ENCODE measurements at regions not wholly inside any gene's neighbourhood (a gene's known extent, or its start where the extent isn't known, plus 50 kb on each side); places are given as distances from the start of the nearest gene placed in this dataset.

DNA sequence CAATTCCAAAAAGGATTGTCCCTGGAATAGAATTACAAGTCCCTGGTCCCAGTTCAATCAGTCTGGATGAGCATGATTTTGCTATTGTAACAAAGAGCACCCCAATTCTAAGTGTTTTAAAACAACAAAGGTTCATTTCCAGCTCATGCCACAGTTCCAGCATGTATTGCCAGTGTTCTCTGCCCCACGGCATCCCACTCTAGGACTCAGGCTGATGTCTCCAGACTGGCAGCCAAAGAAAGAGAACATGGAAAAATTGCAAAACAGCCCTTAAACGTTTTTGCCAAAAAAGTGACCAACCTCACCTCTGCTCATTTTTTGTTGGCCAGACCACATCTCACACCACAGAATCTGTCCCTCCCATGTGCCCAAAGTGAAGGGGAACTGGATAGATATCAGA is 116.0 kb upstream of the PLXNC1 start:
- Histone ChIP-seq H3K4me1 (ENCODE audit: control insufficient read depth, insufficient read depth, low read length) (peaks cover 3% of the 10 kb centered on the region), H3K9ac (ENCODE audit: low read length) (no peak overlapping the region), H3K9me3 (ENCODE audit: control insufficient read depth, low read length) (peaks cover 16% of the 10 kb centered on the region), H3K4me3 (ENCODE audit: low read length) (no peak overlapping the region), H3K27me3 (replicated peaks; ENCODE audit: control insufficient read depth, insufficient read depth, low read length) (peaks cover 18% of the 10 kb centered on the region), H3K36me3 (ENCODE audit: control insufficient read depth, insufficient read depth, low read length, severe bottlenecking) (no peaks in the 10 kb centered on the region)
- no peak for DNase-seq (ENCODE audit: low read depth)

DNA sequence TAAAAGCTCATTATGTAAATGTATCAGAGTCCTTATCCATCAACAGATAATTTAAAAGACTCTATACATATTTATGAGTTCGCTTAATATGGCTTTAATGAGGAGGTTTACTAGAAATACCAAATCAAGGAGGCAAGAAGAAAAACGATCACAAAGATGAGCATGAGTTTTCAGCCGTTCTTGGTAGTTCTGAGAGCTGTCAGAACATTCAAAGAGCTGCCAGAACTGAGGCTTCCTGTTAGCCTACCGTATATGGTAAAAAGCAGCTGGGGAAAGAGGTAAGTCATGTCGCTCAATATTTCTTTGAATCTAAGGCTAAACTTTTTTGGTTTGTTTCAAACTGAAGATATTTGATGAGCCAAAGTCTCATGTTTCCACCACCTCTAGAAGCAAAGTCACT is 115.3 kb upstream of the PLXNC1 start:
- H3K9me3 ChIP-seq (ENCODE audit: control insufficient read depth, low read length): peaks cover 10% of the 10 kb centered on the region
- H3K27me3 ChIP-seq (replicated peaks; ENCODE audit: control insufficient read depth, insufficient read depth, low read length): peaks cover 17% of the 10 kb centered on the region
- no peak for DNase-seq (ENCODE audit: low read depth)
- H3K36me3 ChIP-seq (ENCODE audit: control insufficient read depth, insufficient read depth, low read length, severe bottlenecking): no peaks in the 10 kb centered on the region
- peaks cover 3% of the 10 kb centered on the region for H3K4me1 ChIP-seq (ENCODE audit: control insufficient read depth, insufficient read depth, low read length)
- H3K4me3 ChIP-seq (ENCODE audit: low read length): no peak overlapping the region
- H3K9ac ChIP-seq (ENCODE audit: low read length): no peak overlapping the region

DNA sequence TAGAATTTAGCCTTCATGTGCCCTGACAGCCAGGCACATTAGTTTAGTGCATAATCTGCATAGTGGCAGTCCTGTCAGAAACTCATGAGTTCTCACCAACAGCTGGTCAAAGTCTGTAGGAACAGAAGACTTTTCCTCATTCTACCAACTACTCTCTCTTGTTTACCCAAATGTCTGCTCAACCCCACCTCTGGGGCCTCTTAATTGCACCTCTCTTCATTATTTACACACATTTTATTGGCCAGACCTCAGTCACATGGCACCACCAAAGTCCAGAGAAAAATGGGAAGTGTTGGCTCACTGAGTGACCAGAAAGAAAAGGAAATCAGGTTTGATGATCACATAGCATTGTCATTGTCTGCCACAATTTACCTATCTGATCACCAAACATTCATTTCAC is 114.6 kb upstream of the PLXNC1 start:
- Histone ChIP-seq H3K4me3 (ENCODE audit: low read length) (no peak overlapping the region), H3K36me3 (ENCODE audit: control insufficient read depth, insufficient read depth, low read length, severe bottlenecking) (no peaks in the 10 kb centered on the region), H3K27me3 (replicated peaks; ENCODE audit: control insufficient read depth, insufficient read depth, low read length) (peaks cover 10% of the 10 kb centered on the region), H3K4me1 (ENCODE audit: control insufficient read depth, insufficient read depth, low read length) (peaks cover 3% of the 10 kb centered on the region), H3K9me3 (ENCODE audit: control insufficient read depth, low read length) (peaks cover 10% of the 10 kb centered on the region), H3K9ac (ENCODE audit: low read length) (no peak overlapping the region)
- DNase-seq (ENCODE audit: low read depth): no peak

DNA sequence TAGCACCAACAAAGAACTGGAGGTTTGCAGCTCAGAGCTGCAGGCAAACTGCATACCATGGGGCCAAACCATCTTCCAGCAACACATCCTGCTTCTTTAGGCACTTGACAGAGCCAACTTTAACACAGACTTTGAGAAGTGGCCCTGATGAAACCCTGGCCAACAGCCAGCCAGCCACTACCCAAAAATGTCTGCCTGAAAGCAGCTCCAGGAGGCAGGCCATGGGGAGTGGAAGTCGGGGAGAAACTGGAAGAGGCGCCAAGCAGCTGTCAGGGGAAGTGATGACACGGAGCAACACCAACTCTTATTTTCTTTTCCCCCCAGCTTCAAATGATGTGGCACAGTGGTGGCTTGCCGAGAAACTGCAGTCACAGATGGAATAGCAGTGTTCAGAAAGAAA is 110.9 kb upstream of the PLXNC1 start:
- no peak for DNase-seq (ENCODE audit: low read depth)

DNA sequence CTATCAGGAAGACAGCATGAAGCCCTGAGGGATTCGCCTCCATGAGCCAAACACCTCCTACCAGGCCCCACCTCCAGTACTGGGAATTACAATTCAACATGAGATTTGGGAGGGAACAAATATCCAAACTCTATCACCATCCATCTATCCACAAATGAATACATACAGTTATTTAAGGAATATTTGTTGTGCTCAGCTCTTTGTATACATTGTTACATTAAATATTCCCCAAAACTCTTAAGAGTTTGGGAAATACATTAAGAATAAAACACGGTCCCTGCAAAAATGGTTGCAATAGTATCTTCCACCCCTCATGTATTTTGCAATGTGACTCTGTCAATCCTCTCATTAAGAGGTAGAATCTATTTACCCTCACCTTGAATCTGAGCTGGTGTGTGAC is 109.8 kb upstream of the PLXNC1 start:
- H3K36me3 ChIP-seq (ENCODE audit: control insufficient read depth, insufficient read depth, low read length, severe bottlenecking): no peaks in the 10 kb centered on the region
- H3K9me3 ChIP-seq (ENCODE audit: control insufficient read depth, low read length): peaks cover 16% of the 10 kb centered on the region
- H3K4me1 ChIP-seq (ENCODE audit: control insufficient read depth, insufficient read depth, low read length): peaks cover 11% of the 10 kb centered on the region
- no peak for DNase-seq (ENCODE audit: low read depth)
- H3K27me3 ChIP-seq (replicated peaks; ENCODE audit: control insufficient read depth, insufficient read depth, low read length): peaks cover 9% of the 10 kb centered on the region
- no peak overlapping the region for H3K9ac ChIP-seq (ENCODE audit: low read length)
- H3K4me3 ChIP-seq (ENCODE audit: low read length): no peak overlapping the region

More for the DNA sequence above, 110.9 kb upstream of the PLXNC1 start:
- H3K4me1 ChIP-seq (ENCODE audit: control insufficient read depth, insufficient read depth, low read length): peaks cover 10% of the 10 kb centered on the region
- H3K9me3 ChIP-seq (ENCODE audit: control insufficient read depth, low read length): peaks cover 19% of the 10 kb centered on the region
- peaks cover 9% of the 10 kb centered on the region for H3K27me3 ChIP-seq (replicated peaks; ENCODE audit: control insufficient read depth, insufficient read depth, low read length)
- H3K4me3 ChIP-seq (ENCODE audit: low read length): no peak overlapping the region
- H3K36me3 ChIP-seq (ENCODE audit: control insufficient read depth, insufficient read depth, low read length, severe bottlenecking): no peaks in the 10 kb centered on the region
- H3K9ac ChIP-seq (ENCODE audit: low read length): no peak overlapping the region

DNA sequence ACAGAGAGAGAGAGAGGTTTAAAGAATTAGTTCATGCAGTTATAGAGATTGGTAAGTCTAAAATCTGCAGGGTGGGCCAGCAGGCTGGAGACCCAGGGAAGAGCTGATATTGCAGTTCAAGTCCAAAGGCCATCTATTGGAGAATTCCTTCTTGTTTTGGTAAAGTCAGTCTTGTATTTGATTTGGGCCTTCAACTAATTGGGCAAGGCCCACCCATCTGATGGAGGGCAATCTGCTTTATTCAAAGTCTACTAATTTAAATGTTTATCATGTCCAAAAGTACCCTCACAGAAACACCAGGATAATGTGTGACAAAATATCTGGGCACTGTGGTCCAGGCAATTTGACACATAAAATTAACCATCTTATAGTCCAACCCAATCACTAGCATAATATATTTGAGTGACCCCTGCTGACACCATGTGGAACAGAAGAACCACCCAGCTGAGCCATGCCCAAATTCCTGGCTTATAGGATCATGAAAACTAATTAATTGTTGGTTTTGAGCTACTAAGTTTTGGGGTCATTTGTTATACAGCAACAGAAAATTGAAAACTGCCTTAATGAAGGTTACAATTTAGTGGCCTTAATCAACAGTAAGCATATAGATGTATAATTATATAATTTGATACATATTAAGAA is 109.1 kb upstream of the PLXNC1 start:
- peaks cover 11% of the 10 kb centered on the region for H3K4me1 ChIP-seq (ENCODE audit: control insufficient read depth, insufficient read depth, low read length)
- no peak for DNase-seq (ENCODE audit: low read depth)

DNA sequence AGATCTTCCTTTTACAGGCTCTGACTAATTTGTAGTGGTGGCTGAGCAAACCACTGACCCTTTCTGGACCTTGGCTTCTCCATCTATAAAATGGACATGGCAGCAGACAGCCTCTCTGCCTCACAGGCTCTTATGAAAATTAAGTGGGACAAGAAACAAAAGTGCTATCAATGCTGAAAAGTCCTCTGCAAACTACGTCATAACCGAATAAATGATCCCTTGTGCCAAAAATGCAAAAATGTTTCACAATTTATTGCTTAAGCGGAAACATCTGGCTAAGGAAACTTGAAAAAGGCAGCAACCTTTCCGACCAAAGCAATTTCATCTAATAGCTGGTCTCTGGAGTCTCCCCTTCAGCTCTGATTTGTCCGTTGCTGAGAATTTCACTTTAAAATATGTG is 108.5 kb upstream of the PLXNC1 start:
- Histone ChIP-seq H3K4me1 (ENCODE audit: control insufficient read depth, insufficient read depth, low read length) (peaks cover 11% of the 10 kb centered on the region), H3K9me3 (ENCODE audit: control insufficient read depth, low read length) (peaks cover 9% of the 10 kb centered on the region), H3K36me3 (ENCODE audit: control insufficient read depth, insufficient read depth, low read length, severe bottlenecking) (no peaks in the 10 kb centered on the region), H3K4me3 (ENCODE audit: low read length) (no peak overlapping the region), H3K9ac (ENCODE audit: low read length) (no peak overlapping the region), H3K27me3 (replicated peaks; ENCODE audit: control insufficient read depth, insufficient read depth, low read length) (peaks cover 9% of the 10 kb centered on the region)
- peak; percentile 38 for DNase-seq (ENCODE audit: low read depth)

More for the DNA sequence above, 109.1 kb upstream of the PLXNC1 start:
- Histone ChIP-seq H3K9me3 (ENCODE audit: control insufficient read depth, low read length) (peaks cover 11% of the 10 kb centered on the region), H3K4me3 (ENCODE audit: low read length) (no peak overlapping the region), H3K27me3 (replicated peaks; ENCODE audit: control insufficient read depth, insufficient read depth, low read length) (peaks cover 9% of the 10 kb centered on the region), H3K9ac (ENCODE audit: low read length) (no peak overlapping the region), H3K36me3 (ENCODE audit: control insufficient read depth, insufficient read depth, low read length, severe bottlenecking) (no peaks in the 10 kb centered on the region)

DNA sequence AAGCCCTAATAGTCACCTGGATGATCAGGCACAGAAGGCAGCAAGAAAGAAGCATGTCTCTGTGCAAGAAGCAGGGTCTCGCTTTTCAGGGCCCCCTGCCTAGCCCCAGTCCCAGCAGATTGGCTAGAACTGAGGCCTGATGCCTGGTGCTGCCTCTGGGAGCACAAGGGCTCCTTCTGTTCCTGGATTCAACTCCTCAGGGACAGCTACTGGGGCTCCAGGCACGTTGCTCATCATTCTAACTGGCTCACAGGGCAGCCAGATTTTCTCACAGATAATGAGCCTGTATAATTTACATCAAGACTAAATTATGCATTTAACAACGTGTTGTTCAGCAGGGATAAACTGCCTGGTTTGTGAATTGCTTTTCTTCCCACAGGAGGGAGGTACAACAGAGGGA is 106.5 kb upstream of the PLXNC1 start:
- no peak overlapping the region for H3K4me3 ChIP-seq (ENCODE audit: low read length)
- peaks cover 9% of the 10 kb centered on the region for H3K9me3 ChIP-seq (ENCODE audit: control insufficient read depth, low read length)
- DNase-seq (ENCODE audit: low read depth): no peak
- peaks cover 11% of the 10 kb centered on the region for H3K4me1 ChIP-seq (ENCODE audit: control insufficient read depth, insufficient read depth, low read length)
- H3K9ac ChIP-seq (ENCODE audit: low read length): no peak overlapping the region
- H3K27me3 ChIP-seq (replicated peaks; ENCODE audit: control insufficient read depth, insufficient read depth, low read length): no peaks in the 10 kb centered on the region
- no peaks in the 10 kb centered on the region for H3K36me3 ChIP-seq (ENCODE audit: control insufficient read depth, insufficient read depth, low read length, severe bottlenecking)

DNA sequence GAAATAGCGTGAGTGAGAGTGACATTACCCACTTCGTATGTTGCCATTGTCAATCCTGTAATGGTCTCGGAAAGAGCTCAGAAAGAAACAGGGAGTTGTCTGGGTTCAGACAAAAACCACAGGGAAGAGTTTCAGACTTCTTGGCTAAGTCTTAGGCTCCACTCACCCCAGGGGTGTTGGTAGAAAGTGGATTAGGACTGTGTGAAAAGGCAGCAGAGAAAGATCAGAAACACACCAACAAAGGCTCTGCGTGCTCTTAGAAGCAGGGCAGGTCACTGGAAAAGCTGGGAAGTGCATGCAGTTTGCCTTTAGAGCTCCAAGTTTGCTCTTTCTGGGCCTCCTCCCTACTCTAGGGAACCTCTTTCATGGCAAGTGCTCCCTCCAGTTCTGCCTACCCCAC is 106.1 kb upstream of the PLXNC1 start:
- Histone ChIP-seq H3K9me3 (ENCODE audit: control insufficient read depth, low read length) (peaks cover 9% of the 10 kb centered on the region), H3K4me1 (ENCODE audit: control insufficient read depth, insufficient read depth, low read length) (peaks cover 11% of the 10 kb centered on the region), H3K4me3 (ENCODE audit: low read length) (no peak overlapping the region), H3K36me3 (ENCODE audit: control insufficient read depth, insufficient read depth, low read length, severe bottlenecking) (no peaks in the 10 kb centered on the region), H3K27me3 (replicated peaks; ENCODE audit: control insufficient read depth, insufficient read depth, low read length) (no peaks in the 10 kb centered on the region), H3K9ac (ENCODE audit: low read length) (no peak overlapping the region)
- DNase-seq (ENCODE audit: low read depth): no peak

DNA sequence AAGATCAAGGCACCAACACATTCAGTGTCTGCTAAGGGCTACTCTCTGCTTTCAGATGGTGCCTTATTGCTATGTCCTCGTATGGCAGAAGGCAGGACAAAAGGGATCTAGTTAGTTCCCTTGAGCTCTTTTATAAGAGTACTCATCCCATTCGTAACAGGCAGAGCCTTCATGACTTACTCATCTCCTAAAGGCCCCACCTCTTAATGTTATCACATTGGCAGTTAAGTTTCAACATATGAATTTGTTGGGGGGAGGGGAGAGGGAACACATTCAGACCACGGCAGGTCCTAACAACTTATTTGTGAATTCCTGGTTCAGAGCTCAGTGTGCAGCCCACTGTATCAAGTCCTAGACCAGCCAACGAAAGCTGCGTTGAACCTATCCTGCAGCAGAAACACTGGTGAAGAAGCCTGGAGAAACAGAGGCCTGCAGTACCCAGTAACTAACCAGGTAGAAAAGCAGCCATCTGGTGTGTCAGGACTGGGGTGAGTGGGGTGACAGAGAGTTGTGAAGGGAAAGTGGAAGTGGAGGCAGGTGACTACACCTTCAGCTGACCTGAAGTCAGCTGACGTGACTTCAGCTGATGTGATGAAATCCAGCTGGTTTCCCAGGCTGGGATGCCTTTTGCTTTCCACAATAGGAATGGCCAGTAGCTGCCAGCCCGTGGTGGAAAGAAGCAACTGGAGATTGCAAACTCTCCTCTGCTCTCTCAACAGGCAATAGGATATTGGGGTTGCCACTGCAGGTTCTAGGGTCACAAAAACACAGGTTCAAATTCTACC is 101.6 kb upstream of the PLXNC1 start:
- no peak for DNase-seq (ENCODE audit: low read depth)
- no peak overlapping the region for H3K9ac ChIP-seq (ENCODE audit: low read length)
- H3K27me3 ChIP-seq (replicated peaks; ENCODE audit: control insufficient read depth, insufficient read depth, low read length): peaks cover 12% of the 10 kb centered on the region
- H3K36me3 ChIP-seq (ENCODE audit: control insufficient read depth, insufficient read depth, low read length, severe bottlenecking): no peaks in the 10 kb centered on the region
- H3K4me3 ChIP-seq (ENCODE audit: low read length): no peak overlapping the region
- peaks cover 8% of the 10 kb centered on the region for H3K4me1 ChIP-seq (ENCODE audit: control insufficient read depth, insufficient read depth, low read length)
- no peaks in the 10 kb centered on the region for H3K9me3 ChIP-seq (ENCODE audit: control insufficient read depth, low read length)

DNA sequence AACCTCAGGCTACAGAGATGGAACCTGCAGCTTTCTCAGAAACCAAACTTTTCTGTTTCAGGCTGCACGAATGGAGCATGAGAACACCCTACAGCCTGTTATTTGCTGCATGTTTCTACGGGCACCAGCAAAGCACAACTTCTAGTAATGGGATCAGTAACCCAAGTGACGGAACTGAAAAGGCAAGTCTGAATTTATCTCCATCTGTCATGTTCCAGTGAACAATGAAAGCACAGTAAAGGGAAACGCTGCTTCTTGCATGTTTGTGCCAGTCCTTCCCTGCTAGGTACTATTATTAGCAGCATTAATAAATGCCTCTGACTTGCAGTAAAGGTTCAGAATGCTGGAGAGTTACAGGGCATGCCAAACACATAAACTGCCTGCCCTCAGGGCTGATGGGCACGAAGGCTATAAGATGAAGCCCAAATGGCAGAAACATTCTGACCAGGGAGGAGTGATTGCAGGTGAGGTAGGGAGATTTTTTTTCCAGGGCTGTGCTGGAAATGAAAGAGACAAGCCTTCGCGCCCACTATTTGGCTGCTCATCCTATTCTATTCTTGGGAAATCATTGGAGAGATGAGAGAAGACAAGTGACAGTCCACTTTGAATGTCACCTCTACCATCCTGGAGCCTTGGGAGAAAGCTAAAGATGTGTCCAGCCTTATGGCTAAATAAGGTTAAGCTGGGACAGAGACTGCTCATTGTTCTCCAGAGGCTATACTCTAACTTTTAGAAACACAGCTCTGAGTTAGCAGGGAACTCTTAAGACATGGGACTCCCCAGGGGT is 100.4 kb upstream of the PLXNC1 start:
- no peak overlapping the region for H3K9ac ChIP-seq (ENCODE audit: low read length)
- H3K4me1 ChIP-seq (ENCODE audit: control insufficient read depth, insufficient read depth, low read length): peaks cover 4% of the 10 kb centered on the region
- no peak overlapping the region for H3K4me3 ChIP-seq (ENCODE audit: low read length)
- no peaks in the 10 kb centered on the region for H3K36me3 ChIP-seq (ENCODE audit: control insufficient read depth, insufficient read depth, low read length, severe bottlenecking)
- H3K9me3 ChIP-seq (ENCODE audit: control insufficient read depth, low read length): no peaks in the 10 kb centered on the region
- peaks cover 12% of the 10 kb centered on the region for H3K27me3 ChIP-seq (replicated peaks; ENCODE audit: control insufficient read depth, insufficient read depth, low read length)
- no peak for DNase-seq (ENCODE audit: low read depth)
